ENCODE measurements at regions not wholly inside any gene's neighbourhood (a gene's known extent, or its start where the extent isn't known, plus 50 kb on each side); places are given as distances from the start of the nearest gene placed in this dataset.

- no peak for DNase-seq
- TF ChIP-seq, protein P1, sequence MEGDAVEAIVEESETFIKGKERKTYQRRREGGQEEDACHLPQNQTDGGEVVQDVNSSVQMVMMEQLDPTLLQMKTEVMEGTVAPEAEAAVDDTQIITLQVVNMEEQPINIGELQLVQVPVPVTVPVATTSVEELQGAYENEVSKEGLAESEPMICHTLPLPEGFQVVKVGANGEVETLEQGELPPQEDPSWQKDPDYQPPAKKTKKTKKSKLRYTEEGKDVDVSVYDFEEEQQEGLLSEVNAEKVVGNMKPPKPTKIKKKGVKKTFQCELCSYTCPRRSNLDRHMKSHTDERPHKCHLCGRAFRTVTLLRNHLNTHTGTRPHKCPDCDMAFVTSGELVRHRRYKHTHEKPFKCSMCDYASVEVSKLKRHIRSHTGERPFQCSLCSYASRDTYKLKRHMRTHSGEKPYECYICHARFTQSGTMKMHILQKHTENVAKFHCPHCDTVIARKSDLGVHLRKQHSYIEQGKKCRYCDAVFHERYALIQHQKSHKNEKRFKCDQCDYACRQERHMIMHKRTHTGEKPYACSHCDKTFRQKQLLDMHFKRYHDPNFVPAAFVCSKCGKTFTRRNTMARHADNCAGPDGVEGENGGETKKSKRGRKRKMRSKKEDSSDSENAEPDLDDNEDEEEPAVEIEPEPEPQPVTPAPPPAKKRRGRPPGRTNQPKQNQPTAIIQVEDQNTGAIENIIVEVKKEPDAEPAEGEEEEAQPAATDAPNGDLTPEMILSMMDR (IDR thresholded peaks at IDR 0.05): no peak
- no peaks in the 10 kb centered on the region for H3K36me3 ChIP-seq
- H3K27me3 ChIP-seq: no peaks in the 10 kb centered on the region
- H3K4me3 ChIP-seq: no peak overlapping the region
- H3K9me3 ChIP-seq: no peaks in the 10 kb centered on the region
- no peak overlapping the region for H3K27ac ChIP-seq
- no peaks in the 10 kb centered on the region for H3K4me1 ChIP-seq
- ATAC-seq: no peak
- intact Hi-C loops (cut with DNase I): no loop called here
- no peak for FAIRE-seq
Measured at GRCh38 chr5:135241536-135241935, 157.5 kb downstream of the MACROH2A1 start.

DNA sequence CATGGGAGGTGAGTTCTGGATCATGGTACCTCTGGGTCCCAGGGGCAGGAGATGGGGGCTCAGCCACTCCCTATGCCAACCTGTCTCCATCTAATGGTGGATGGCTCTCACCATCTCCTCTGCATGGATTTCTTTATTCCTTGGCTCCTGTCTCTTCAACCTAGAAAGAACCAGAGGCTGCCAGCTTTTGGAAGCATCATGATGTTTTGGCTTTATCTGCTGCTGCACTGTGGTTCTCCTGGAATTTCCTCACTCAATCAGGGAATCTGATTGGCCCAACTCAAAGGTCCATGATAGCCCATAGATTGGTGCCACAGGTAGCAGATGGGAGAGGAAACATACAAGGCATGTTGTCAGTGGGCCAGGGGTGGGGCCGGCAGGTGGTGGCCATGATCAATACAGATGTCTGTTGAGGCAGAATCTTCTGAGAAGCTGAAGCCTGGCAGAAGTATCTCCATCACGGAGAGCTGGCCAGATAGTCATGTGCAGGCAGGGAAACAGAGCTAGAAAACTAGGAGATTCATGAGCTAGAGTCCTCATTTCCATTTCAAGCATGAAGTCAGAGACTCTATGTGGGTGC is 158.2 kb downstream of the MACROH2A1 start:
- Histone ChIP-seq H3K9me3 (no peaks in the 10 kb centered on the region), H3K27me3 (no peaks in the 10 kb centered on the region), H3K27ac (no peak overlapping the region), H3K4me1 (no peaks in the 10 kb centered on the region), H3K4me3 (no peak overlapping the region), H3K36me3 (no peaks in the 10 kb centered on the region)
- WGBS, 2 donors: 66 to 90% methylated on average over 2 of the region's 2 CpGs
- ATAC-seq (no peak), DNase-seq (peak in 1 of 6 donors; percentile 0), FAIRE-seq (no peak)
- intact Hi-C loops (cut with DNase I): no loop called here
- TF ChIP-seq, protein P1 (IDR thresholded peaks at IDR 0.05): no peak

DNA sequence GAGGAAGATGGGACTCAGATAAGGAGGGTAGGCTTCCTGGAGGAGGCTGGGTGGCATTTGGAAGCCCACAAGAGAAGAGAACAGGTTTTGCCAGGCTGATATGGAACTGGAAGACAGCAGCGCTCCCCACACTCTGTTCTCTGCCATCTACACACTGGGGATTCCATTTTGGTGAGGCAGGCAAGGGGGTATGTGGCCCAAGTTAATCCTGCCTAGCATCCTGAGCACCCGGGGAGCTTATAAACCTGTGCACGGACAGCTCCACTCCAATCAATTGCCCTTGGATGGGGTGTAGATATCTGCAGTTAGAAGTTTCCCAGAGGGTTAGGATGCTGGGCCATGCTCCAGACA is 158.8 kb downstream of the MACROH2A1 start:
- ATAC-seq: no peak
- no peak for FAIRE-seq
- TF ChIP-seq, protein P1 (IDR thresholded peaks at IDR 0.05): no peak
- no peak for DNase-seq
- H3K4me1 ChIP-seq: no peaks in the 10 kb centered on the region
- H3K4me3 ChIP-seq: no peak overlapping the region
- intact Hi-C loops (cut with DNase I): no loop called here
- no peaks in the 10 kb centered on the region for H3K9me3 ChIP-seq
- no peaks in the 10 kb centered on the region for H3K27me3 ChIP-seq
- no peak overlapping the region for H3K27ac ChIP-seq
- H3K36me3 ChIP-seq: no peaks in the 10 kb centered on the region
- 72 to 82% methylated on average over 3 of the region's 3 CpGs for WGBS, 2 donors

DNA sequence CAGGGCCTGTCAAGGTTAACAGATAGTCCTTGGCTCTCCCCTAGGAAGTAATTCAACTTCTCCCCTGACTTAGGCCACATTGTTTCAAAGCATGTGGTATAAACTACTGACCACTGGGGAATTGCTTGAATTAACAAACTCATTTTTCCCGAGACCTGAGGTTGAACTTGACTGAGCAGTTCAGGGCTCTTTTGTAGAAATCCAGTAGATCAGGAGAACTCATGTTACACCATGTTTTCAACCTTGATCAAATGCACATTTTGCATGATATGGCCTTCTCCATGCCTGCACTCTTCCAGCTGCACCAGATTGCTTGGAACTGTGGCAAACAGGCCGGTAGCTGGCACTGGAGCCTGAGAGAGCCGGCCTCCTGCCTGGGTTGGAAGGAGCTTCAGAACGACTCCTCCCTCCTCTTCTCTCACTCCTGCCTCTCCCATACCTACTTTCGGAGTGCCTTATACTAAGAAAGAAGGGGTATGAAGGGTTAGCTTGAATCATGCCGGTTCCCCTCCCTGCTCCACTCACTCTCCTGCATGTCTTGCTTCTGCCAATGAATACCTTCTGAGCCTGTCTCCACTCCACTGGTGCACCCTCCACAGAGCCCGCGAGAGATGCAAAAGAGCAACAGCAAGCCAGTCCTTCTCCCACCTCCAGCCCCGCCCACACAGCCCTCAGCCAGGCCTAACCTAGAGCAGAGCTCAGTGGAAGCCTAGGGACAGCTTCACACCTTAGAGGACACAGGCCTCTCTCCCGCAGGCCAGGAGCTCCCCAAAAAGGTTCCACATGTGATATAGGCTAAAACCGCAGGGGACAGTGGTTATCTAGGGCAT is 159.4 kb downstream of the MACROH2A1 start:
- TF ChIP-seq, protein P1 (IDR thresholded peaks at IDR 0.05): no peak
- no peaks in the 10 kb centered on the region for H3K36me3 ChIP-seq
- FAIRE-seq: no peak
- no peak for ATAC-seq
- H3K9me3 ChIP-seq: no peaks in the 10 kb centered on the region
- DNase-seq: peak in 1 of 6 donors; percentile 6
- H3K4me1 ChIP-seq: no peaks in the 10 kb centered on the region
- no peaks in the 10 kb centered on the region for H3K27me3 ChIP-seq
- H3K4me3 ChIP-seq: no peak overlapping the region
- intact Hi-C loops (cut with DNase I): no loop called here
- H3K27ac ChIP-seq: no peak overlapping the region
- 82 to 86% methylated on average over 11 of the region's 11 CpGs for WGBS, 2 donors

Data from pancreas (tissue), 10 donors.